ENCODE measurements at regions not wholly inside any gene's neighbourhood (a gene's known extent, or its start where the extent isn't known, plus 50 kb on each side); places are given as distances from the start of the nearest gene placed in this dataset.
"Not testable (repeated sequence)": the region's sequence is repeated elsewhere in the genome, so short reads cannot be mapped to it uniquely, and the experiment has no call there.

- not testable (repeated sequence) for TF ChIP-seq GABPB2 (CRISPR knock-in tag; conservative IDR thresholded peaks at IDR 0.05); JUND (IDR thresholded peaks at IDR 0.05; ENCODE audit: borderline replicate concordance, low read depth, low read length); JUND (tag; IDR thresholded peaks at IDR 0.05; ENCODE audit: borderline replicate concordance, low read depth, low read length); FOXP1 (CRISPR knock-in tag; IDR thresholded peaks at IDR 0.05); CTCF (IDR thresholded peaks at IDR 0.05 in 2 of 3, conservative IDR thresholded peaks at IDR 0.05 in 1 of 3; ENCODE audit: insufficient read depth in 2 of 3, low read depth in 1 of 3, low read length in 3 of 3); POLR2A (conservative IDR thresholded peaks at IDR 0.05); POLR2AphosphoS5 (IDR thresholded peaks at IDR 0.05; ENCODE audit: control insufficient read depth, insufficient read depth, low read depth, low read length); MLLT1 (IDR thresholded peaks at IDR 0.05); GATAD2A (IDR thresholded peaks at IDR 0.05); C11orf30 (IDR thresholded peaks at IDR 0.05; ENCODE audit: low read depth); SIN3A (IDR thresholded peaks at IDR 0.05; ENCODE audit: borderline replicate concordance in 2 of 2, control insufficient read depth in 1 of 2, low read depth in 2 of 2, low read length in 2 of 2); TEAD4 (IDR thresholded peaks at IDR 0.05; ENCODE audit: low read length); TEAD4 (CRISPR knock-in tag; IDR thresholded peaks at IDR 0.05; ENCODE audit: borderline replicate concordance)
These were observed 1419.9 kb upstream of the PCDH10 start for GRCh38 chr4:131729205-131729604.
